IMR-90 (cell line): ENCODE measurements at regions not wholly inside any gene's neighbourhood (a gene's known extent, or its start where the extent isn't known, plus 50 kb on each side); places are given as distances from the start of the nearest gene placed in this dataset.

Experiments used
- ATAC-seq: fragments of 200-7000 bp; cut with Tn5 transposase; 2 replicates; pipeline ENCODE4 v1.9.1; 2020; ENCODE audit warnings: low read depth, mild to moderate bottlenecking, moderate library complexity
- BruUV-seq: library from RNA; stranded (reverse); fragments of 400-500 nt; replicated peaks from 2 replicates; lab custom pipeline; 2021; lab: Mats Ljungman, UMichigan
- CTCF ChIA-PET: fragments of 300-600 bp; formaldehyde crosslinking; extraction: SDS; loops from one replicate; lab custom pipeline; 2021; ENCODE audit warnings: antibody characterized with exemption; lab: Yijun Ruan, JAX
- POLR2A ChIA-PET: fragments of 300-600 bp; sonication (Branson Sonifier 250); formaldehyde crosslinking; loops from one replicate; lab custom pipeline; 2022; ENCODE audit warnings: antibody characterized with exemption; ENCODE audit not compliant: unreplicated experiment; lab: Charles Lee
- DNase-seq: peaks from one replicate; pipeline ENCODE4 v3.0.0; 2013
- H2AFZ ChIP-seq: replicated peaks from 2 replicates; pipeline ENCODE3; 2013; ENCODE audit warnings: low read length, mild to moderate bottlenecking; ENCODE audit not compliant: poor library complexity
- H2AK5ac ChIP-seq: 2 replicates; pipeline ENCODE4 v1.6.1; 2013; ENCODE audit warnings: low read depth, low read length, inconsistent platforms
- H2AK9ac ChIP-seq: replicated peaks from 2 replicates; pipeline ENCODE3; 2013; ENCODE audit warnings: mild to moderate bottlenecking, low read depth, low read length, moderate library complexity; ENCODE audit not compliant: poor library complexity
- H2BK120ac ChIP-seq: 2 replicates; pipeline ENCODE4 v1.6.1; 2013; ENCODE audit warnings: low read depth, low read length, inconsistent platforms
- H2BK15ac ChIP-seq: 3 replicates; pipeline ENCODE4 v1.6.1; 2013; ENCODE audit warnings: low read depth, low read length, inconsistent platforms
- H2BK20ac ChIP-seq: 2 replicates; pipeline ENCODE4 v1.6.1; 2013; ENCODE audit warnings: low read depth, mild to moderate bottlenecking, inconsistent platforms, low read length, moderate library complexity
- H2BK5ac ChIP-seq: 2 replicates; pipeline ENCODE4 v1.6.1; 2013; ENCODE audit warnings: mild to moderate bottlenecking, low read depth, low read length, inconsistent platforms; ENCODE audit not compliant: poor library complexity, severe bottlenecking
- H3K14ac ChIP-seq: replicated peaks from 2 replicates; pipeline ENCODE4 v1.6.1; 2013; ENCODE audit warnings: low read depth, low read length, inconsistent platforms
- H3K18ac ChIP-seq: 2 replicates; pipeline ENCODE4 v1.6.1; 2013; ENCODE audit warnings: low read depth, low read length, control low read depth
- H3K23ac ChIP-seq: 2 replicates; pipeline ENCODE4 v1.6.1; 2013; ENCODE audit warnings: low read depth, low read length, inconsistent platforms
- H3K27ac ChIP-seq: 2 replicates; pipeline ENCODE4 v1.5.1; 2013; ENCODE audit warnings: mild to moderate bottlenecking, control low read depth, low read length; ENCODE audit not compliant: insufficient read depth
- H3K27me3 ChIP-seq: 2 replicates; pipeline ENCODE4 v1.6.1; 2013; ENCODE audit warnings: low read length; ENCODE audit not compliant: control insufficient read depth, insufficient read depth
- H3K36me3 ChIP-seq: 2 replicates; pipeline ENCODE4 v1.6.1; 2013; ENCODE audit warnings: low read length, mixed read lengths; ENCODE audit not compliant: control insufficient read depth, insufficient read depth
- H3K4ac ChIP-seq: 2 replicates; pipeline ENCODE4 v1.6.1; 2013; ENCODE audit warnings: low read depth, low read length, inconsistent platforms
- H3K4me1 ChIP-seq: 2 replicates; pipeline ENCODE4 v1.6.1; 2013; ENCODE audit warnings: low read length, mixed read lengths; ENCODE audit not compliant: control insufficient read depth, insufficient read depth
- H3K4me2 ChIP-seq: 2 replicates; pipeline ENCODE4 v1.6.1; 2013; ENCODE audit warnings: low read depth, mild to moderate bottlenecking, control low read depth, low read length, moderate library complexity
- H3K4me3 ChIP-seq: 2 replicates; pipeline ENCODE4 v1.5.1; 2013; ENCODE audit warnings: low read depth, mild to moderate bottlenecking, control low read depth, low read length, moderate library complexity; ENCODE audit not compliant: insufficient read depth
- H3K56ac ChIP-seq: 2 replicates; pipeline ENCODE4 v1.6.1; 2013; ENCODE audit warnings: low read length, inconsistent platforms; ENCODE audit not compliant: insufficient read depth; ENCODE audit errors: extremely low read depth
- H3K79me1 ChIP-seq, 2 experiments: 2 replicates each; pipeline ENCODE4 v1.6.1; 2013; ENCODE audit warnings: low read length in 2 of 2, inconsistent platforms in 1 of 2, low read depth in 1 of 2
- H3K9ac ChIP-seq: 2 replicates; pipeline ENCODE4 v1.6.1; 2013; ENCODE audit warnings: low read depth, low read length, control low read depth
- H3K9me1 ChIP-seq: 2 replicates; pipeline ENCODE4 v1.6.1; 2013; ENCODE audit warnings: low read length, inconsistent platforms; ENCODE audit not compliant: insufficient read depth
- H3K9me3 ChIP-seq: 2 replicates; pipeline ENCODE4 v1.6.1; 2013; ENCODE audit warnings: low read length; ENCODE audit not compliant: control insufficient read depth, insufficient read depth
- H4K20me1 ChIP-seq: 2 replicates; pipeline ENCODE4 v1.6.1; 2013; ENCODE audit warnings: low read length, inconsistent platforms; ENCODE audit not compliant: insufficient read depth
- H4K5ac ChIP-seq: 2 replicates; pipeline ENCODE4 v1.6.1; 2013; ENCODE audit warnings: mild to moderate bottlenecking, low read depth, low read length, control low read depth
- H4K8ac ChIP-seq, 2 experiments: 2 replicates each; pipeline ENCODE4 v1.6.1; 2013; ENCODE audit warnings: low read depth in 2 of 2, low read length in 2 of 2, control low read depth in 1 of 2, inconsistent platforms in 1 of 2
- H4K91ac ChIP-seq: 2 replicates; pipeline ENCODE4 v1.6.1; 2013; ENCODE audit warnings: low read depth, low read length, inconsistent platforms; ENCODE audit not compliant: insufficient read depth
- CTCF ChIP-seq: conservative IDR thresholded peaks from 2 replicates; pipeline ENCODE4 v1.5.1; 2012; ENCODE audit warnings: mild to moderate bottlenecking, low read depth, low read length, improper control_type of control experiment
- ELK1 ChIP-seq: fragments of 150-350 bp; IDR thresholded peaks from 2 replicates; pipeline ENCODE4 v1.6.1; 2016; ENCODE audit warnings: low read depth, mild to moderate bottlenecking, low read length, moderate library complexity, borderline replicate concordance
- POLR2A ChIP-seq: IDR thresholded peaks from 2 replicates; pipeline ENCODE4 v1.6.1; 2012; ENCODE audit warnings: mild to moderate bottlenecking, low read depth, low read length
- RAD21 ChIP-seq: IDR thresholded peaks from 2 replicates; pipeline ENCODE4 v1.6.1; 2012; ENCODE audit warnings: low read length, improper control_type of control experiment
- RCOR1 ChIP-seq: IDR thresholded peaks from 2 replicates; pipeline ENCODE4 v1.6.1; 2012; ENCODE audit warnings: mild to moderate bottlenecking, low read length, improper control_type of control experiment; ENCODE audit not compliant: insufficient replicate concordance
- SMC3 ChIP-seq: fragments of 150-350 bp; IDR thresholded peaks from 2 replicates; pipeline ENCODE4 v1.6.1; 2016; ENCODE audit warnings: low read depth, mild to moderate bottlenecking, antibody characterized with exemption, low read length, moderate library complexity
- USF2 ChIP-seq: fragments of 150-350 bp; IDR thresholded peaks from 2 replicates; pipeline ENCODE4 v1.6.1; 2017; ENCODE audit warnings: mild to moderate bottlenecking, antibody characterized with exemption, low read length, low read depth
- WGBS, 2 experiments: methylation state at CpG; one replicate each; pipeline versions ENCODE4 v1.1.5 to v1.1.7; 2013; ENCODE audit warnings: missing lambda C conversion rate in 2 of 2; ENCODE audit not compliant: insufficient read length in 1 of 2; ENCODE audit errors: extremely low coverage in 2 of 2; 5-methylcytosine and 5-hydroxymethylcytosine counted together
- dilution Hi-C: fragments of 300-500 bp; cut with HindIII; formaldehyde crosslinking; loops from one replicate; pipeline ENCODE4 v1.14.3; 2018; ENCODE audit warnings: low sequenced_read_pairs; ENCODE audit not compliant: unreplicated experiment
- in situ Hi-C: fragments of 300-500 bp; cut with MboI; formaldehyde crosslinking; loops from 3 replicates; pipeline ENCODE4 v1.14.3; 2019; ENCODE audit warnings: low sequenced_read_pairs, inconsistent platforms, mixed read lengths
- intact Hi-C: fragments of 100-400 bp; cut with micrococcal nuclease; formaldehyde crosslinking; loops from 2 replicates; pipeline ENCODE4 v1.10.0; 2022

GRCh38 chr14:106511800-106512198 is 985.4 kb downstream of the TMEM121 start:
- POLR2A ChIA-PET: no interaction called here
- Histone ChIP-seq H2BK20ac (no peak overlapping the region), H3K79me1 (no peaks in the 10 kb centered on the region), H3K23ac (no peak overlapping the region), H3K14ac (no peak overlapping the region), H2BK15ac (no peak overlapping the region), H2BK5ac (no peak overlapping the region), H3K27me3 (no peaks in the 10 kb centered on the region), H4K8ac (no peak overlapping the region), H3K36me3 (no peaks in the 10 kb centered on the region), H3K4ac (no peak overlapping the region), H3K4me2 (no peak overlapping the region), H2BK120ac (no peak overlapping the region), H3K27ac (no peak overlapping the region), H2AFZ (no peak overlapping the region), H3K4me1 (no peaks in the 10 kb centered on the region), H2AK5ac (no peak overlapping the region), H3K9me1 (no peaks in the 10 kb centered on the region), H4K5ac (no peak overlapping the region), H2AK9ac (no peak overlapping the region), H3K18ac (no peak overlapping the region), H3K9me3 (peaks cover 22% of the 10 kb centered on the region), H3K9ac (no peak overlapping the region), H4K20me1 (no peaks in the 10 kb centered on the region), H4K91ac (no peak overlapping the region), H3K56ac (no peak overlapping the region), H3K4me3 (no peak overlapping the region)
- no peak for DNase-seq
- WGBS, 2 experiments: 50% methylated on average over 1 of the region's 9 CpGs; no CpG with 5 or more reads in 1 of the 2 experiments
- CTCF ChIA-PET: no interaction called here
- in situ Hi-C loops (no loop called here), dilution Hi-C loops (no loop called here), intact Hi-C loops (no loop called here)
- no TSS peak for BruUV-seq
- no peak for TF ChIP-seq SMC3
- TF ChIP-seq RAD21: no peak
- no peak for TF ChIP-seq CTCF
- TF ChIP-seq POLR2A: no peak
- no peak for TF ChIP-seq RCOR1
- TF ChIP-seq ELK1: no peak
- no peak for TF ChIP-seq USF2
- no peak for ATAC-seq
